ENCODE measurements at regions not wholly inside any gene's neighbourhood (a gene's known extent, or its start where the extent isn't known, plus 50 kb on each side); places are given as distances from the start of the nearest gene placed in this dataset.
"Not testable (repeated sequence)": the region's sequence is repeated elsewhere in the genome, so short reads cannot be mapped to it uniquely, and the experiment has no call there.

GRCh38 chr12:34305176-34305575, 282.9 kb downstream of the ALG10 start:
- no peak overlapping the region for H3K4me3 ChIP-seq (ENCODE audit: low read length)
- no peak for DNase-seq (ENCODE audit: low read depth)
- TF ChIP-seq, protein P1, sequence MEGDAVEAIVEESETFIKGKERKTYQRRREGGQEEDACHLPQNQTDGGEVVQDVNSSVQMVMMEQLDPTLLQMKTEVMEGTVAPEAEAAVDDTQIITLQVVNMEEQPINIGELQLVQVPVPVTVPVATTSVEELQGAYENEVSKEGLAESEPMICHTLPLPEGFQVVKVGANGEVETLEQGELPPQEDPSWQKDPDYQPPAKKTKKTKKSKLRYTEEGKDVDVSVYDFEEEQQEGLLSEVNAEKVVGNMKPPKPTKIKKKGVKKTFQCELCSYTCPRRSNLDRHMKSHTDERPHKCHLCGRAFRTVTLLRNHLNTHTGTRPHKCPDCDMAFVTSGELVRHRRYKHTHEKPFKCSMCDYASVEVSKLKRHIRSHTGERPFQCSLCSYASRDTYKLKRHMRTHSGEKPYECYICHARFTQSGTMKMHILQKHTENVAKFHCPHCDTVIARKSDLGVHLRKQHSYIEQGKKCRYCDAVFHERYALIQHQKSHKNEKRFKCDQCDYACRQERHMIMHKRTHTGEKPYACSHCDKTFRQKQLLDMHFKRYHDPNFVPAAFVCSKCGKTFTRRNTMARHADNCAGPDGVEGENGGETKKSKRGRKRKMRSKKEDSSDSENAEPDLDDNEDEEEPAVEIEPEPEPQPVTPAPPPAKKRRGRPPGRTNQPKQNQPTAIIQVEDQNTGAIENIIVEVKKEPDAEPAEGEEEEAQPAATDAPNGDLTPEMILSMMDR (IDR thresholded peaks at IDR 0.05; ENCODE audit: insufficient read depth, low read depth, low read length, missing control alignments), result no peak

DNA sequence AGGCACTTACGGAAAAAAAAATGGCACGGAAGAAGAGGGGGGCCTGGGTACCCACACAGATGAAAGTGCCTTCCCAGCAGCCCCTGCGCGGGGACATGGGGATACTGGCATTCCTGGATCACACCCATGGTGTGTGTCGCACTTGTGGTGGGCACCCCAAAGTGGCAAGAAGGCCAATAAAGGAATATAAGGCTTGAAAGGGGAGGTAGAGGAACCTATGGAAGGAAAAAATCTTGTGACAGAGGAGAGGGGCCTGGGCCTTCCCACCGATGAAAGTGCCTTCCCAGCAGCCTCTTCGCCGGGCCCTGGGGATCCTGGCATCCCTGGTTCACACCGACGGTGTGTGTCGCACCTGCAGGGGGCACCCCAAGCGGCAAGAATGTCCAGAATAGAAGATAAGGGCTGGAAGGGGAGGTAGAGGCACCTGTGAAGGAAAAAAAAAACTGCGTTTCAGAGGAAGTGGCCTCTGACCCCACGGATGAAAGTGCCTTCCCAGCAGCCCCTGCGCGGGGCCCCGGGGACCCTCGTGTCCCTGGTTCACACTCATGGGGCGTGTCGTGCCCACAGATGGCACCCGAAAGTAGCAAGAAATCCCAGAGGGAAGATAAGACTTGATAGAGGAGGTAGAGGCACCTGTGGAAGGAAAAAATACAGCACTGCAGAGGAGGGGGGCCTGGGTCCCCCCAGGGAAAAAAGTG, 284.0 kb downstream of the ALG10 start:
- DNase-seq (ENCODE audit: low read depth), result no peak
- H3K4me3 ChIP-seq (ENCODE audit: low read length), result no peak overlapping the region
- TF ChIP-seq, protein P1 (IDR thresholded peaks at IDR 0.05; ENCODE audit: insufficient read depth, low read depth, low read length, missing control alignments), result no peak

DNA sequence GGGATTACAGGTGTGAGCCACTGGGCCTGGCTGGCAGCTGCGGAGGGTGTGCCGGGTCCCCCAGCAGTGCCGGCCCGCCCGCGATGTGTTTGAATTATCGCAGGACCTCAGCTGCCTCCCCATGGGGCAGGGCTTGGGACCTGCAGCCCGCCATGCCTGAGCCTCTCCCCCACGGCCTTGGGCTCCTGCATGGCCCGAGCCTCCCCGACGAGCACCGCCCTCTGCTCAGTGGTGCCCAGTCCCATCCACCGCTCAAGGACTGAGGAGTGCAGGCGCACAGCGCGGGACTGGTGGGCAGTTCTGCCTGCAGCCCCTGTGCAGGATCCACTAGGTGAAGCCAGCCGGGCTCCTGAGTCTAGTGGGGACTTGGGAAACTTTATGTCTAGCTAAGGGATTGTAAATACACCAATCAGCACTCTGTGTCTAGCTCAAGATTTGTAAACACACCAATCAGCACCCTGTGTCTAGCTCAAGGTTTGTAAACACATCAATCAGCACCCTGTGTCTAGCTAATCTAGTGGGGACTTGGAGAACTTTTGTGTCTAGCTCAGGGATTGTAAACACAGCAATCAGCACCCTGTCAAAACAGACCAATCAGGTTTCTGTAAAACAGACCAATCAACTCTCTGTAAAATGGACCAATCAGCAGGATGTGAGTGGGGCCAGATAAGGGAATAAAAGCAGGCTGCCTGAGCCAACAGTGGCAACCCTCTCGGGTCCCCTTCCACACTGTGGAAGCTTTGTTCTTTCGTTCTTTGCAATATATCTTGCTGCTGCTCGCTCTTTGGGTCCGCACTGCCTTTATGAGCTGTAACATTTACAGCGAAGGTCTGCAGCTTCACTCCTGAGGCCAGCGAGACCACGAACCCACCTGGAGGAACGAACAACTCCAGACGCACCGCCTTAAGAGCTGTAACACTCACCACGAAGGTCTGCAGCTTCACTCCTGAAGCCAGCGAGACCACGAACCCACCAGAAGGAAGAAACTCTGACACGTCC, 287.8 kb downstream of the ALG10 start:
- not testable (repeated sequence) for H3K4me3 ChIP-seq (ENCODE audit: low read length); DNase-seq (ENCODE audit: low read depth)

GRCh38 chr12:34311337-34311736, 289.0 kb downstream of the ALG10 start:
- DNase-seq (ENCODE audit: low read depth), result no peak
- TF ChIP-seq, protein P1 (IDR thresholded peaks at IDR 0.05; ENCODE audit: insufficient read depth, low read depth, low read length, missing control alignments), result no peak
- no peak overlapping the region for H3K4me3 ChIP-seq (ENCODE audit: low read length)

- no peak for DNase-seq (ENCODE audit: low read depth)
- H3K4me3 ChIP-seq (ENCODE audit: low read length), result no peak overlapping the region
- TF ChIP-seq, protein P1 (IDR thresholded peaks at IDR 0.05; ENCODE audit: insufficient read depth, low read depth, low read length, missing control alignments), result no peak
These were observed 305.4 kb downstream of the ALG10 start for GRCh38 chr12:34327671-34328070.

DNA sequence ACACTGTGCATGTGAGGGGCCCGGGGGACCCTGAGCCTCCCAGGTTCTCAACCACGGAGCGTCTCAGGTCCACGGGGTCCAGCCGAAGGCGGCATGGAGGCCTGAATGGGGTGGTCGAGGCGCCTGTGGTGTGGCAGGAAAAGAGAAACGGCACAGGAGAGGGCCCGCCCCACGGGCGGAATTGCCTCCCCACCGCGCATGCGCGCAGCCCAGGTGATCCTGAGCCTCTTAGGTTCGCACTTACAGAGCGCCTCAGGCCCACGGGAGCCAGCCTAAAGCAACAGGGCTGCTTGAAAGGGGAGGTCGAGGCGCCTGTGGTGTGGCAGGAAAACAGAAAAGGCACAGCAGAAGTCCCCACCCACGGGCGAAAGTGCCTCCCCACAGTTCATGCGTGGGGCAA, 311.0 kb downstream of the ALG10 start:
- no peak overlapping the region for H3K4me3 ChIP-seq (ENCODE audit: low read length)
- no peak for DNase-seq (ENCODE audit: low read depth)
- TF ChIP-seq, protein P1 (IDR thresholded peaks at IDR 0.05; ENCODE audit: insufficient read depth, low read depth, low read length, missing control alignments), result no peak

- no peak overlapping the region for H3K4me3 ChIP-seq (ENCODE audit: low read length)
- TF ChIP-seq, protein P1 (IDR thresholded peaks at IDR 0.05; ENCODE audit: insufficient read depth, low read depth, low read length, missing control alignments), result no peak
- no peak for DNase-seq (ENCODE audit: low read depth)
These were observed 312.2 kb downstream of the ALG10 start for GRCh38 chr12:34334538-34334937.
